Neutrophil (primary cell): ENCODE measurements at regions not wholly inside any gene's neighbourhood (a gene's known extent, or its start where the extent isn't known, plus 50 kb on each side); places are given as distances from the start of the nearest gene placed in this dataset.
"Not testable (repeated sequence)": the region's sequence is repeated elsewhere in the genome, so short reads cannot be mapped to it uniquely, and the experiment has no call there.

ENCODE experiments used
- H3K27ac ChIP-seq: fragments of 200-600 bp; sonication (generic); 2 replicates; pipeline ENCODE4 v1.5.1; 2016; ENCODE audit warnings: mild to moderate bottlenecking, moderate library complexity
- H3K27me3 ChIP-seq: fragments of 200-600 bp; sonication (generic); 2 replicates; pipeline ENCODE4 v1.6.0; 2016; ENCODE audit warnings: mild to moderate bottlenecking
- H3K36me3 ChIP-seq: fragments of 200-600 bp; sonication (generic); 2 replicates; pipeline ENCODE4 v1.5.1; 2017
- H3K4me1 ChIP-seq, 2 experiments: fragments of 200-600 bp in 1 of 2; sonication (generic) in 1 of 2; 1 replicate in 1 of 2; 2 replicates in 1 of 2; pipeline versions ENCODE4 v1.5.1 to v1.6.1; 2013 to 2016; ENCODE audit warnings: low read depth in 1 of 2, low read length in 1 of 2, mild to moderate bottlenecking in 1 of 2, moderate library complexity in 1 of 2; ENCODE audit not compliant: control insufficient read depth in 1 of 2, insufficient read depth in 1 of 2
- H3K4me3 ChIP-seq, 2 experiments: fragments of 200-600 bp in 1 of 2; sonication (generic) in 1 of 2; 1 replicate in 1 of 2; 2 replicates in 1 of 2; pipeline ENCODE4 v1.5.1; 2013 to 2016; ENCODE audit warnings: low read depth in 1 of 2, low read length in 1 of 2, mild to moderate bottlenecking in 1 of 2, moderate library complexity in 1 of 2
- H3K9me3 ChIP-seq: fragments of 200-600 bp; sonication (generic); 2 replicates; pipeline ENCODE4 v1.5.1; 2016
- TF ChIP-seq, protein P1 (sequence below): fragments of 200-600 bp; sonication (generic); IDR thresholded peaks from 2 replicates; pipeline ENCODE4 v1.5.1; 2016; ENCODE audit warnings: antibody characterized with exemption

- TF ChIP-seq, protein P1, sequence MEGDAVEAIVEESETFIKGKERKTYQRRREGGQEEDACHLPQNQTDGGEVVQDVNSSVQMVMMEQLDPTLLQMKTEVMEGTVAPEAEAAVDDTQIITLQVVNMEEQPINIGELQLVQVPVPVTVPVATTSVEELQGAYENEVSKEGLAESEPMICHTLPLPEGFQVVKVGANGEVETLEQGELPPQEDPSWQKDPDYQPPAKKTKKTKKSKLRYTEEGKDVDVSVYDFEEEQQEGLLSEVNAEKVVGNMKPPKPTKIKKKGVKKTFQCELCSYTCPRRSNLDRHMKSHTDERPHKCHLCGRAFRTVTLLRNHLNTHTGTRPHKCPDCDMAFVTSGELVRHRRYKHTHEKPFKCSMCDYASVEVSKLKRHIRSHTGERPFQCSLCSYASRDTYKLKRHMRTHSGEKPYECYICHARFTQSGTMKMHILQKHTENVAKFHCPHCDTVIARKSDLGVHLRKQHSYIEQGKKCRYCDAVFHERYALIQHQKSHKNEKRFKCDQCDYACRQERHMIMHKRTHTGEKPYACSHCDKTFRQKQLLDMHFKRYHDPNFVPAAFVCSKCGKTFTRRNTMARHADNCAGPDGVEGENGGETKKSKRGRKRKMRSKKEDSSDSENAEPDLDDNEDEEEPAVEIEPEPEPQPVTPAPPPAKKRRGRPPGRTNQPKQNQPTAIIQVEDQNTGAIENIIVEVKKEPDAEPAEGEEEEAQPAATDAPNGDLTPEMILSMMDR, result no peak
- no peak overlapping the region for H3K27ac ChIP-seq
- no peaks in the 10 kb centered on the region for H3K27me3 ChIP-seq
- H3K36me3 ChIP-seq, result no peaks in the 10 kb centered on the region
- H3K9me3 ChIP-seq, result no peaks in the 10 kb centered on the region
- H3K4me3 ChIP-seq, result no peak overlapping the region
- no peaks in the 10 kb centered on the region for H3K4me1 ChIP-seq
Measured at GRCh38 chr18:56490942-56491341, 147.4 kb downstream of the TXNL1 start.

DNA sequence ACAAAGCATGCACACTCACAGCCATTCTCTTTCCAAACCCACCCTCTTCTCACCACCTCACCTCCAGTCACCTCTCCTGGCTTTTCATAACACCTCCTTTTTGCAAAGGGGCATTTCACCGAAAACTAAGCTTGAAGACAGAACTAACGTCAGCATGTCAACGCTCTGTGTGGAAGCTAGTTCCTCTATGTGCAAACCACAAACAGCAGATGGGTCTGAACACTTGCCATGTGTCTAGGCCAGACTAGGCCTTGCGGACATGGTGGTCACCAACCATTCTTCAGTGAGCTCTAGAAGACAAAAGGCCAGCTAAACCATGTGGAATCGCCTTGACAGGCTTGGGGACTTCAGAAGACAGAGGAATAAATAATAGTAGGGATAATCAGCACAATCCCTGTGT lies 148.5 kb downstream of the TXNL1 start:
- Histone ChIP-seq H3K9me3 (no peaks in the 10 kb centered on the region), H3K27me3 (no peaks in the 10 kb centered on the region), H3K36me3 (no peaks in the 10 kb centered on the region), H3K27ac (no peak overlapping the region), H3K4me1 (no peaks in the 10 kb centered on the region), H3K4me3 (no peak overlapping the region)
- TF ChIP-seq, protein P1, result no peak

GRCh38 chr18:56488739-56489138 lies 149.7 kb downstream of the TXNL1 start:
- Histone ChIP-seq H3K4me3 (no peak overlapping the region), H3K9me3 (no peaks in the 10 kb centered on the region)
- TF ChIP-seq, protein P1, result no peak

DNA sequence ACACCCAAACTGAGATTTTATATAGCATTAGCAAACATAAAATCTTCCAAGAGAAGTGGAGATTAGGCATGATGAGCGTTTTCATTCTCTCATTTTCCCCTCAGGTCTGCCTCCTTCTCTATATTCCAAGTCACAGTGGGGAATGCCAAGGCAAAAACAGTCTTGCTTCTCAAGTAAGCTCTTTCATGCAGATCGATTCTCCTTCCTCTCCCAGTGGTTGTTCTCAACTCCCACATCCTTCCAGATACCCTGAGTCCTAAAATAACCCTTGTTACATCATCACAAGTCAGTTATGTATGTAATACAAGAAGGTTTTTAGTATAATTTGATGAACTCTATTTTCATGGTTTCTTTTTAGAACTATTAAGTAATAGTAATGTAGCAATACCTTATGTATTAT lies 150.6 kb downstream of the TXNL1 start:
- H3K36me3 ChIP-seq, result no peaks in the 10 kb centered on the region

More at GRCh38 chr18:56488739-56489138, 149.7 kb downstream of the TXNL1 start:
- Histone ChIP-seq H3K27ac (no peak overlapping the region), H3K4me1 (no peaks in the 10 kb centered on the region), H3K27me3 (no peaks in the 10 kb centered on the region), H3K36me3 (no peaks in the 10 kb centered on the region)

DNA sequence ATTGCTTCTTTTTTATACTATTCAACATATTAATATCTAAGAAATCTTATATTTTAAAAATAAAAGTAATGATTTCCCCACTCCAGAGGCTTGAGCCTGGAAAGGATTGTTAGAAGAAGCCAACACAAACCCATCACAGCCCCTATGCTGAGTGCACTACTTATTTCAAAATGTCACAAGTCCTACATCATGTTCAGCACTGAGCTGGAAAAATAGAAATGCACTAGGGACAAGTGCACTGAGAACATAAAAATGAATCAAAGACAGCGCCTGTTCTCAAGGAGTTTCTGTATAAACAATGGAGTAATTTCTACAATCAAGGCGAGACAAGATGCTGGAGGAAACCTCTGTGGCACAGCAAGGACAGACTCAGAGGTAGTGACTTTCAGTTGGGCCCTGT lies 155.0 kb downstream of the TXNL1 start:
- TF ChIP-seq, protein P1, result no peak
- H3K9me3 ChIP-seq, result no peaks in the 10 kb centered on the region

More for the DNA sequence above, 150.6 kb downstream of the TXNL1 start:
- H3K27me3 ChIP-seq, result no peaks in the 10 kb centered on the region
- H3K9me3 ChIP-seq, result no peaks in the 10 kb centered on the region
- no peaks in the 10 kb centered on the region for H3K4me1 ChIP-seq
- TF ChIP-seq, protein P1, result no peak
- H3K27ac ChIP-seq, result no peak overlapping the region
- no peak overlapping the region for H3K4me3 ChIP-seq

DNA sequence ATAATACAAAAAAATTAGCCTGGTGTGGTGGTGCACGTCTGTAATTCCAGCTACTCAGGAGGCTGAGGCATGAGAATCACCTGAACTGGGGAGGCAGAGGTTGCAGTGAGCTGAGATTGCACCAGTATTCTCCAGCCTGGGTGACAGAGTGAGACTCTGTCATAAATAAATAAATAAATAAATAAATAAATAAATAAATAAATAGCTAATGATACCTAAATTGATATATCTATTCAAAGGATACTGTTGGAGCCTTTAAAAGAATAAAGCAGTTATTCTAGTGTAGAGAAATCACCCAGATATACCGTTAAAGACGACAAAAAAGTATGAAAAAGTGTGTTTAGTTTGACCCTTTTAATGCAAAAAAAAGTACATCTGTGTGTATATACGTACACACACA lies 155.6 kb downstream of the TXNL1 start:
- H3K36me3 ChIP-seq, H3K4me3 ChIP-seq, H3K9me3 ChIP-seq, H3K4me1 ChIP-seq, H3K27me3 ChIP-seq, H3K27ac ChIP-seq: not testable (repeated sequence)

More for the DNA sequence above, 155.0 kb downstream of the TXNL1 start:
- no peak overlapping the region for H3K4me3 ChIP-seq
- H3K27me3 ChIP-seq, result no peaks in the 10 kb centered on the region
- H3K36me3 ChIP-seq, result no peaks in the 10 kb centered on the region
- H3K27ac ChIP-seq, result no peak overlapping the region
- no peaks in the 10 kb centered on the region for H3K4me1 ChIP-seq
